Esophagus squamous epithelium (tissue), 4 donors: ENCODE measurements at regions not wholly inside any gene's neighbourhood (a gene's known extent, or its start where the extent isn't known, plus 50 kb on each side); places are given as distances from the start of the nearest gene placed in this dataset.

Experiments
- CTCF ChIP-seq, 6 experiments: fragments of 450-650 bp in 4 of 6; fragments of 200-600 bp in 2 of 6; sonication (generic) in 2 of 6; IDR thresholded peaks; one replicate each; pipeline ENCODE4 v1.5.1; 2016 to 2019; ENCODE audit warnings: antibody characterized with exemption in 6 of 6, mild to moderate bottlenecking in 4 of 6, moderate library complexity in 4 of 6
- POLR2A ChIP-seq, 4 donors: fragments of 450-650 bp; IDR thresholded peaks; one replicate each; pipeline ENCODE4 v1.6.1; 2017; ENCODE audit warnings: antibody characterized with exemption in 4 of 4, mild to moderate bottlenecking in 4 of 4, moderate library complexity in 3 of 4

- no peak for TF ChIP-seq POLR2A (IDR thresholded peaks at IDR 0.05)
- no peak for TF ChIP-seq CTCF (IDR thresholded peaks at IDR 0.05)
Measured at GRCh38 chrX:125846271-125846670, 319.8 kb downstream of the DCAF12L2 start.
